HG02840 (cell line): ENCODE measurements at regions not wholly inside any gene's neighbourhood (a gene's known extent, or its start where the extent isn't known, plus 50 kb on each side); places are given as distances from the start of the nearest gene placed in this dataset.

ENCODE experiments used
- ATAC-seq: cut with Tn5 transposase; IDR thresholded peaks from one replicate; pipeline ENCODE4 v1.9.1; 2021; ENCODE audit warnings: mild to moderate bottlenecking, moderate library complexity, moderate number of reproducible peaks; ENCODE audit not compliant: unreplicated experiment, low FRiP score

GRCh38 chr5:2010940-2011339 lies 128.2 kb upstream of the IRX4 start:
- ATAC-seq, result no peak

- ATAC-seq, result no peak
Observed at GRCh38 chr5:2009986-2010914, 127.5 kb upstream of the IRX4 start.

DNA sequence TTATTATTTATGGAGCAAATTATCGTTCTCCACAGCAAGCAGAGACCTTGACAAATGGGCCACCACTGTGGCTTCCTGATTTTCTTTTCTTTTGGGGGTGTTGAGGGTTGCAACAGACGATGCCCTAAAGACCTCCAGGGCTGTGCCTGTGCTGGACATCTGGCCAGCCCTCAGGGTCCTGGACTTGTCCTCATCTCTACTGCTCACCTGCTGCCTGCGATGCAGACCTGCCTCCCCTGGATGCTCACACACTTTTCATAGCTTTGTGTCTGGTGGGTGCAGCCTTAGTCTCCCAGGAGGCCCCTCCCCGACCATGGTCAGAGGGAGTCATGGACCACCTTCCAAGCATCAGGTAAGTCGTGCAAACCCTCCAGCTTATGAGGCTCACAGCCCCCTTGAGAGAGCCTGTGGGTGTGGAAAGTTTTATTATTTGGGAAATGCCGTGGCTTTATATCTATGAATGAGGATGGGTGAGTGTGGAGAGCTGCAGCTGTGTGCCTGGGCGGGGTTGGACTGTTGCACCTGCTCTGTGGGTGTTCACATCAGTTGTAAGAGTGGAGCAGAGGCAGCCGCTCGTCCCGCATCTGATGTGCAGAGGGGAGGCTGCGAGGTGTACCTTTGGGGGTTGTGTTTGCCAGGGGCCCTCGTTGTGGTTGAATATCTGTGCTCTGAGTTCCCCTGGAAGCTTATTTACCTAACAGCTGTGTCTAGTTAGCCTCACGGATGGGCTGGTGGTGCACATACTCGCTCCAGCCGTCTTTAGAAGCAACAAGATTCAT lies 126.3 kb upstream of the IRX4 start:
- no peak for ATAC-seq

GRCh38 chr5:2007878-2008501 lies 125.3 kb upstream of the IRX4 start:
- ATAC-seq, result no peak

GRCh38 chr5:2007496-2007877 lies 124.8 kb upstream of the IRX4 start:
- no peak for ATAC-seq

GRCh38 chr5:2006971-2007291 lies 124.2 kb upstream of the IRX4 start:
- ATAC-seq, result no peak

DNA sequence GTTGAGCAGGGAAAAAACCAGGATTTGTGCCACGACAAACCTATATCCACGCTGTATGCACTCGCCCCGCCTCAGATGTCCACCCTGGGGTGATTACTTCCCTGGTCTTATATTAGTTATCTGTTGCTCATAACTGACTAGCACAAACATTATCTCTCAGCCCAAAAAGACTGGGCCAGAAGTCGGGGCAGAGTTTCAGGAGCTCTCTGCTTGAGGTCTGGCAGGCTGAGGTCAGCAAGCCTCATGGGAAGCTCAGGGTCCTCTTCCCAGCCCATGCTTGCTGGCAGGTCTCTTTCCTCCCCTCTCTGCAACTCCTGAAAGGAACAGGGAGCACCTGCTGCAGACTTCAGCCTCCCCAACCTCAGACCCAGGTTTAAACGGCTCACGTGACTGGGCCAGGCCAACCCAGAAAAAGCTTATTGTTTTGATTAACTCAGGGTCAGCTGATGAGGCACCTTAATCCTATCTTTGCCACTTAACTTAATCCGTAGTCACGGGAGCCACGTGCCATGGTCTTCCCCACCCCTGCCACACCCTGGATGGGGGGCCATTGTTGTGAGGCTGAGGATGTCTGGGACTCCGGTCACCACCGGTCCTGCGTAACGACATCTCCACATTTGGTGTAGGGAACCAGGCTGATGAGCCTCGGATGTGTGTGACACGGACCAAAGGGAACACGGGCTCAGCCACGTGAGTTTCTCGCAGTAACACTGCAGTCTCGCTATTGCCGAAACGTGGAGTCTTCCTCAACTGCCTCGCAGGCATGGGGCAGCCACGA lies 123.7 kb upstream of the IRX4 start:
- ATAC-seq, result no peak

GRCh38 chr5:2005101-2006041 lies 122.6 kb upstream of the IRX4 start:
- ATAC-seq, result no peak

- ATAC-seq, result no peak
Observed at GRCh38 chr5:2003690-2004365, 121.1 kb upstream of the IRX4 start.

- ATAC-seq, result no peak
Observed at GRCh38 chr5:2003206-2003605, 120.5 kb upstream of the IRX4 start.

- no peak for ATAC-seq
Observed at GRCh38 chr5:2001300-2001699, 118.6 kb upstream of the IRX4 start.

DNA sequence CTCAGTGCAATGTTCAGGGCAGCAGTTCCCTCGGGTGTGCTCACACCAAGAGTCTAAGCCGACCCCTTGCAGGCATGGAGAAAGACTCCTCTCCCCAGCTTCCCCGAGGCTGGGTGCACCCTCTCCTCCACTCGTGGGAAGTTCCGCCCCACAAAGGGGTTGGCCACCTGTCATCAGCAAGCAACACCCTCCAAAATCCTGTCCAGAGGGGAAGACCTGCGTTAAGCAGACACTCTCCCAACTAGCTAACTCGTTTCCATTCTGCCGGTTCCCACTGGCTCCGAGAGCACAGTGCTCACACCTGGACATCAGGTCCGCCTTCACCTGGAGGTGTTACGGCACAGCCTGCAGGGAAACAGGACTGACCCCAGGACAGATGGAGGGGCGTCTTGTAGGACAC lies 117.9 kb upstream of the IRX4 start:
- no peak for ATAC-seq

DNA sequence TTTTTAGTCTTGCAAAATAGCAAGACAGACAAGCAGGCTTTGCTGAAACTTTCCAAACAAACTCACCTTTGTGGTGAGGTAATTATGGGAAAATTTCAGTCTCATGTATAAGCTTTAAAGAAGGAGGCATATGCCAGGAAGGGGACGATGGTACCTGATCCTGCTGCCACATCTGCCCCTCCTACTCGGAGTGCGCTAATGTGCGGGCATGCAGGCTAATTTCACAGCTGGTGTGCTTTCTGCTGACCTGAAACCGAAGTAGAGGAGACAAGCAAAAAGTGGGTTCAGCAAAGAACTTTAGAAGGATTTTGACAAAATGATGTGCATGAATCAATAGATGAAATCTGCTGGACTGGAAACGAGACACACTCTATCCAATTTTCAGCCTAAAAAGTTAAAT lies 117.1 kb upstream of the IRX4 start:
- no peak for ATAC-seq

- ATAC-seq, result no peak
Observed at GRCh38 chr5:1998716-1999317, 116.1 kb upstream of the IRX4 start.

DNA sequence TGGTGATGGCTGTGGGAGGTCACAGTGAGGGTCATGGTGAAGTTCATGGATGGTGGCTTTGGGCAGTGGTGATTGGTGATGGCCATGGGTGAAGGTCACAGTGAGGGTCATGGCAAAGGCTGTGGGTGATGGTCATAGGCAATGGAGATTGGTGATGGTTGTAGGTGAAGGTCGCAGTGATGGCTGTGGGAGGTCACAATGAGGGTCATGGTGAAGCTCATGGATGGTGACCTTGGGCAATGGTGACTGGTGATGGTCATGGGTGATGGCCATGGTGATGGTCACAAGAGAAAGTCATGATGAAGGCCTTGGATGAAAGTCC lies 115.6 kb upstream of the IRX4 start:
- no peak for ATAC-seq

DNA sequence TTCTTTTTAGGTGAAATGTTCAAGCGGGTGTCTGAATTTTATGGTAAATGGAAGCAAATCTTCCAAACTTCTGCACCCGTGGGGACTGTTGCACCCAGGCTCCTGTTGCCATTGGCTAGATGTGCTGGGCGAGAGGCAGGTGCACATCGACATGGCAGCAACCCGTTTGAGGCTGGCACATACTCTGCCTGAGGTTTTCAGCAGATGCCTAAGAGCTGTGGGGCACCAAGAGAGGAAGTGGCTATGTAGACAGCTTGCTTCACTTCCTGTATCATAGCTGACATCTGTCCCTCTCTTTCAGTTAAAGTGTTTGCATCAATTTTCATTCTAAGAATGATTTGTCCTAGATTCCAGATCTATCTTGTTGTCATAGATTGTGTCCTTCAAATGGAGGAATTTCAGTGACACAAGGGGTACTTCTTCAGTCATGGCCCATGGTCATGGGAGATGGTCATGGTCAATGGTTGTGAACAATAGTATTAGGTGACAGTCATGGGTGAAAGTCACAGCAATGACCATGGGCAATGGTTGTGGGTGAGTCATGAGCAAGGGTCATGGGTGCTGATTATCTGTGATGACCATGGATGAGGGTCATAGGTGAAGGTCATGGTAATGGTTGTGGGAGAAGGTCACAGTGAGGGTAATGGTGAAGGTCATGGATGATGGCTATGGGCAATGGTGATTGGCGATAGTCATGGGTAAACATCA lies 115.1 kb upstream of the IRX4 start:
- no peak for ATAC-seq

DNA sequence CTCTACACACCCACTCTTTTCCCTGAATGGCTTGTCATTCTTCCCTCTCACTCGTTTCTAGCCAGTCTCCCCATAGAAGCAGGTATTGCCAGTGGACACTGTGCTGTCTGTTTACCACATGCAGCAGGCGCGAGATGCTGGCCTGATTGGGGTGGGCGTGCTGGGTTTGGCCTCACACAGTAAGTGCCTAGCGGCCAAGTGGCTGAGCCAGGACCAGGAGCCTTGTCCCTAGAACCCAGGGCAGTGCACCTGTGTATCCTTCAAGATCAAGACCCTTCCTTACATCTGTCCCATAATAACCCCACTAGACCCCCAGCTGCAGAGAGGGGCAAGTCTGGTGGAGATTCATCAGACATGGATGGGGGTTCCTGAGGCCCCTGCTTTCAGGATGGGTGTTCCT lies 112.8 kb upstream of the IRX4 start:
- no peak for ATAC-seq

DNA sequence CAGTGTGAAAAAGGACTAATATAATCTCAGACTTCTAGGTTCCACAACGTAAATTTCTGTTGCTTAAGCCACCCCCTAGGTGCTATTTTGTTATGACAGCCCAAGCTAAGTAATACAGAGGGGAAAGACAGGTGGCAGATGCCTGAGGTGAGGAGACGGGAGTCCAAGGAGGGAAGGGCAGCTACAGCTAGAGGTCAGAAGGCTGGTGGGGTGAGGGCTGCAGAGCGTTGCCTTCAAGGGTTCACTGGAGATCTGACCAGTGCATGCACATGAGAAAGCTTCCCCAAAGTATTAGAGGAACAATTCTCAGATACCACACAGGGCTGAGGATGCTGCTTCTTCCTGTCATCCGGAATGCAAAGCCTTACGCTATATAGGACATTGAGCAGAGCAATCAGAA lies 104.7 kb upstream of the IRX4 start:
- no peak for ATAC-seq
